Amygdala (tissue), 56 donors: ENCODE measurements at regions not wholly inside any gene's neighbourhood (a gene's known extent, or its start where the extent isn't known, plus 50 kb on each side); places are given as distances from the start of the nearest gene placed in this dataset.

ENCODE experiments used
- DNase-seq, 56 donors: peaks; one replicate each; lab custom pipeline; 2025; lab: John Stamatoyannopoulos, UW

DNA sequence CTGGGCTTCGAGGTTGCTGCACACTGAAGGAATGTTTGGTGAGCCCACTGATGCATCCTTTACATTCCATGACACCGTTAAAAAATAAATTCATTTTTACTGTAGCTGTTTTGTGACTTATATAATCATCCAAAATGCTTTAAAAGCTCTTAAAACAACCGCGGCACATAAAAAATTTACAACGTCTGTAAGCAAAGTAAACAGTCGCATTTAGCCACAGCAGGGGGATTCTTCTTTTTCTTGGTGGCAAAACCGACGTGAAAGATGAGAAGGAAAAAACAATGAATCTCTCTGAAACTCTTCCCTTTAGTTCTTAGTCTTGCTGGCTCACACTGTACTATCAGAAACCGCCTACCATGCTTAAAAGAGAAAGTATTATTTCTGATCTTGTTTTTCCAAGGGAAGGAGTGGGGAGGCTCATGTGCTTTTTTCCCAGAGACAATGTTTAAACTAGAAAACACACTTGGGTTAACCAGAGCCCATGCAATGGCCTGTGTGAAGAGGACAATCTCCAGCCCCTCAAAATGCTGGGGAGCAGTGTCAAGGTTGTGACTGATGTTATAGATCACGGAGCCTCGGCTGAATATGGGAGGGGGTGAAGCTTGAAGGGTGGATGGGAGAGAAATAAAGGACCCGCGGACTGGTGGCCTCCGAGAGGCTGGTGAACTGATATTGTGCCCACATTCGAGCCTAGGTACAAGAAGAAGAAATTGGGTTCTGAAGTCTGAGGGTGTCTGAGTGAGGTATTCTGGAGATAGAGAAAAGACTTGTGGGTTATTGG is 91.1 kb downstream of the IRF8 start:
- no peak for DNase-seq

GRCh38 chr16:85990861-85991301 is 91.9 kb downstream of the IRF8 start:
- DNase-seq: no peak

- no peak for DNase-seq
Measured at GRCh38 chr16:85991425-85991824, 92.5 kb downstream of the IRF8 start.

DNA sequence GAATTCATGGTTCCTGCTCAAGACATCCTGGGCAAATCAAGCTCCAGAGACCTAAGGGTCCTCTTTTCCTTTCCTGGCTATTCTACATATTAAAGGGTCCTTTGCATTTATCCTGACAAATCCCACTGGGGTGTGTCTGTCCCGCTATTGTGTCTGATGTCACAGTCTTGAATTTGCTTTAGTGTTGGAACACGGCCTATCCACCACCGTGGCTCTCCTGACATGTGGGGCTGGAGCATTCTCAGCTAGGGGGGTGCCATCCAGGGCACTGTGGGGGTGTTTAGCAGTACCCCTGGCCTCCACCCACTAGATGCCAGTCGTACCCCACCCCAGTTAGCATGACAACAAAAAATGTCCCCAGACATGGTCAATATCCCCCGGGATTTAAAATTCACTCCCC is 92.9 kb downstream of the IRF8 start:
- no peak for DNase-seq

DNA sequence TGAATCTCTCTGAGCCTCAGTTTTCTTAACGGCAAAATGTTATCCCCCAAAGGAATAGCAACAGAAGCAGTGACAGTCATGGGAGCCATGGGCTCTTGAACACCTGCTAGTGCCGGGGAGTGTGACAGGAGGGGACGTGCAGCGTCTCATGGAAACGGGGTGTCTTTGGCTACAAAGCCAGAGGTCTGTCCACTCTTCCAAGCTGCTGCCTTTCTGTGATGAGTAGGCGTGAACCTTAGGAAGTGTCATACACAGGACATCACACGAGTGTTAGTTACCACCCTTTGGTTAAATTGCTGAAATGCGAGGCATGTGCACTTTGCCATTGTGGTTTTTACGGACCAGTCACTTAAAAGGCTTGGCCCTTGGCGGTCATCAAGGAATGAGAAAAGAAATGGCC is 93.4 kb downstream of the IRF8 start:
- no peak for DNase-seq

- DNase-seq: no peak
Measured at GRCh38 chr16:85992779-85993178, 93.8 kb downstream of the IRF8 start.

DNA sequence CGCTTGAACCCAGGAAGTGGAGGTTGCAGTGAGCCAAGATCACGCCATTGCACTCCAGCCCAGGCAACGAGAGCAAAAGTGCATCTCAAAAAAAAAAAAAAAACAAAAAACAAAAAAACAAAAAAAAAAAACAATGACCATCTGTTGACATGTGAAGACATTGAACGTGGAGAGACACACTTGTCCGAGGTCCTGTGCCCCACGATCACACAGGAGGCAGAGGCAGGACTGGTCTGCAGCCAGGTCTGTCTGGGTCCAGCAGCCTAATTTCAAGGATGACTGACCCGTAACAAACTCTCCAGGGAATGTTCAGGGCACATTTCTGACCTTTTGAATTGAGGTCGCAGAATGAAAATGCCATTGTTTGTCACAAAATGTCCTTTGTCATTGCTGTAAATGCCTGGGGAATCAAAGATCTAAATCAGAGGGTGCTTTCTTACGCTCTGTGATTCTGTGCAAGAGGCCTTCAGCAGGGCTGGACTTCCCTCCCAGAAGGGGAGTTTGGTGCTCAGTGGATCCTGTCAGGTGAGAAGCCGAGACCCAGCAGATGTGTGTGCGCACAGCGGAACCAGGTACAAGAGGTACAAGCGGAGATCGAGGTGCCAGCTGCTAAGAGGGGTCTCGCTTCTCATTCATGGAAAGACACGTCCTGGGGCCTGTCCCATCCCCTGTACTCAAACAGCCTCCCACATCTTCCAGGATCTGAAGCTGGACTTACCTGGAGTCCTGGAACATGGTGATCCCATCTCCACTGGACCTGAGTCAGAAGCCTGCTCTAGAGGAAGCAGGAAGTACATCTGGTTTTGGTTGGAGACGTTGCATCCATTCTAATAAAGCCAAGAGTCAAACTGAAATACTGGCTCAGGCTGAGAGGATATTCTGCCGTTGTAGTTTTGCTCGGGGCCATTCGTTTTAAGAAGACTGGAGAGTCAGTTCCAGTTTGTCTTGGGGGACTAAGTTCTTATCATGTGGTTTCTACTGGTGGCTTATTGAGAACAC is 95.8 kb downstream of the IRF8 start:
- no peak for DNase-seq

DNA sequence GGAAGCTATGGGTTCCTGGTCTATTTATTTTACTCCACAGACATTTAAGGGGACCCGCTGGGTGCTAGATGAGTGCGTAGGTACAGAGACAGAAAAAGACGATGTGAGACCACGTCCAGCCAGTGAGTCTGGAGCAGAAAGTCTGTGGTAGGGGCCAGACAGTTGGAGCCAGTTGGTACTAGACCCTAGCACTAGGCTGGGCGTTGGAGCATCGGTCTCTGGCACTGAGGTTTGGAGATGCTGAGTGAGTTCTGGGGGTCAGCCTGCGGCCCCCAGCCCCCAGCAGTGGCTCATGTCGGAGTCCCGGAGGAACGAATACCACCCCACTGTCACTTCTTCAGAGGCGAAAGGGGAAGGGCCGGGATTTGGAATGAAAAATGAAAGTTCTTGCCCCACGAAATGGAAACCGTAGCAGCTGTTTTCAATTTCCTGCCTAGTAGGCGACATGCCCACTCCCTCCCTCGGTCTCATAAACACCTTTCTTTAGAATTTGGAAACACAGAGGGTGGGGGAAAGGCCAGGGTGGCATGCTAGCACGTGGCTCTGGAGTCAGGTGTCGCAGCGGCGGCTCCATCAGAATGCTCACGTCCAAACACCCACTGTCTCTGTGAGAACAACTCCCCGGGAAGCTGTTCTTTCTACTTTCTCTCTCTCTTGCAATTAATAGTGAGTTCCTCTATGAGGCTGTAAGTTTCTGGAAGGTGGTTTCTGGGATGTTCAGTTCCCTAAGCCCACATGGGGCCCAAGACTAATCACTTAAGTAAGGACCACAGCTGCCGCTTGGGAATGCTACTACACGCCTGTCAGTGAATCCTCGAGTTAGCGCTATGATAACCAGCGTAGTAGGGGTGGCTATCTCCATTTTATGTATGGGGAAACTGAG is 96.8 kb downstream of the IRF8 start:
- DNase-seq: no peak

DNA sequence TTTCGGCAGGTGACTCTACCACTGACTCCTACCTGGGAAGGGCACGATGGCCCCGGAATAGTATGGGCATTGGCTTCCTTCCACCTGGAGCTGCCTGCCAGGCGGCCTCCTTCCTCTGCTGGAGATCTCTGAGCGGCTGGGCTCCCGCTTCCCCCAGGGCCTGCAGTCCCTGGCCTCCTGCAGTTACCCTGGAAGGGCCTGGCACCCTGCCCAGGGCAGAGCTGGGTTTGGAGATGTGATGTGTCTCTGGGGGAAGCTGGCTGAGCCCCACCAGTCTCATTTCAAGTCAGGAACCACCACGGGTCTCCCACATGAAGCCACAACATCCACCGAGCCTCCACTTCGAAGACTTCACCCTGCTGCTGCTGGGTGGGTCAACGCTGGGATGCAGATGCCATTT is 97.9 kb downstream of the IRF8 start:
- DNase-seq: no peak

DNA sequence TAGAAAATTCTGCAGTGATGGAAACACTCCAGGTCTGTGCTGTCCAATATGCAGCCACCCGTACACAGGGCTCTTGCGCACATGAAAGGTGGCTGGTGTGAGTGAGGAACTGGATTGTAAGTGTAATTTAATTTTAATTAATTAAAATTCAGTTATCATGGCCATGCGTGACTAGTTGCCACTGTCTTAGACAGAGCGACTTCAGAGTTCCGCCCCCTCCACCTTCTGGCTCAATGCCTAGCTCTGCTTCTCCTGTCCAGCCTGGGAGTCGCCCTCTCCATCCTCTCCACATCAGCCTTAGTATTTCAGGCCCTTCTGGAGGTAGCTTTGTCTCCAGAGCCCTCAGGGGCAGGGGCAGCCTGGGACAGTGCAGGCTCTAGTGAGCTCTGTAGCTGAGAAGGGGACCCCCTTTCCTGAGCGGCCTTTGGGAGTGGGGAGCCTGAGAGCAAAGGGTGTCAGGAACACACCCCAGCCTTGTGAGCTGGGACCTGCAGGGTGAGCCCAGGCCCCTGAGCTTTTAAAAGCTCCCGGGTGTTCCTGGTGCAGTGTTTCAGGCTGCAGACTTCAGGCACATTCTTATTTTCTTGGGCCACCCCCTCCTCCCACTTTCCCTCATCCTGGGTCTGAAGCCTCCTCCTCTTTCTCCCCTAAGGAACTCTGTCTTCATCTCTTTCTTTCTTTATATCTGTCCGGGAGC is 99.4 kb downstream of the IRF8 start:
- DNase-seq: no peak

DNA sequence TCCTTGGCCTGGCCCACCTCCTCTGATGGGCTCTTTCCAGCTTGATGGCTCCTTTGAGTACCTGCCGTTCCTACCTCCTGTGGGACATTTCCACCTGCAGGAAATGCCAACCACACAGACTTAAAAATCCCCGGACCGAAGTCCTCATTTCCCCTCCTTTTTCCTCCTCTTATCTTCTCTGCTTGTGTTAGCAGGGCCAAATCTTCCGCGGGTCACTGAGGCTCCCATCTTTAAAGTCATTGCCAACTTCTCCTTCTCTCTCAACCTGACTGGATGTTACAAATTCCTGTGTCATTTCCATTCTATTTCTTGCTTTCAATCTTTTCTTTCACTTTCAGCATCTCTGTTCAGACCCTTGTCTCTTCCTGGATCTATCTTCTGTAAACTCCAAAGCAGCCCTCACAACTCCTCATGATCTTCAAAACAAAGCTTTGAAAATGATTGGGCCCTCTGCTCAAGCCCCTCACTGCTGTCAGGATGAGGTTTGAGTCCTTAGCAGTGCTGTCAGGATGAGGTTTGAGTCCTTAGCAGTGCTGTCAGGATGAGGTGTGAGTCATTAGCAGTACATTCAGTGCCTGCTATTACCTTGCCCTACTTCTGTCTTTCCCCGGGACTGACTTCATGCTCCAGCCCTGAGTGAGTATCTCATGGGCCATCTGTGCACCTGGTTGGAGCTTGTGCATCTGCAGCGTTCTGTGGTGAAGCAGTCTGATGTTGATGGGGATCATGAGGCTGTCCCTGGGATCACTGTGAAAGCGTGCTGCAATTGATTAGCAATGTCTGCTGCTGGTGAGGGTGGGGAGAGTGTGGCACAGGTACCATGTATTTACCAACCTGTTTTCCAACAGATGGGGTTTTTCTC is 100.1 kb downstream of the IRF8 start:
- no peak for DNase-seq

- no peak for DNase-seq
Measured at GRCh38 chr16:85999778-86000177, 100.8 kb downstream of the IRF8 start.

- no peak for DNase-seq
Measured at GRCh38 chr16:86002178-86002900, 103.4 kb downstream of the IRF8 start.

DNA sequence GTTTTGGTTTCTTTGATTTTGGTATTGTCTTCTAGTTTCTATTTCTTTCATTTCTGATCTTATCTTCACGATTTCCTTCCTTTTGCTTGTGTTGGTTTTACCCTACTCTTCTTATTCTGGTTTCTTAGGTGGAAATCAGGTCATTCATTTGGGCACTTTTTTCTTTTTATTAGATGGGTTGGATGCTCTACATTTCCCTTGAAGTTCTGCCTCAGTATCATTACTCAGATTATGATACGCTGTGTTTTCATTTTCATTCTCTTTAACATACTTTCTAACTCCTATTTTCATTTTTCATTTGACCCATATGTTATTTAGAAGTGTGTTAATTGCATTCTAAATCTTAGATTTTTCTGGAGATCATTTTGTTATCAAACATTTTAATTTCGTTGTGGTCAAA is 108.6 kb downstream of the IRF8 start:
- no peak for DNase-seq

DNA sequence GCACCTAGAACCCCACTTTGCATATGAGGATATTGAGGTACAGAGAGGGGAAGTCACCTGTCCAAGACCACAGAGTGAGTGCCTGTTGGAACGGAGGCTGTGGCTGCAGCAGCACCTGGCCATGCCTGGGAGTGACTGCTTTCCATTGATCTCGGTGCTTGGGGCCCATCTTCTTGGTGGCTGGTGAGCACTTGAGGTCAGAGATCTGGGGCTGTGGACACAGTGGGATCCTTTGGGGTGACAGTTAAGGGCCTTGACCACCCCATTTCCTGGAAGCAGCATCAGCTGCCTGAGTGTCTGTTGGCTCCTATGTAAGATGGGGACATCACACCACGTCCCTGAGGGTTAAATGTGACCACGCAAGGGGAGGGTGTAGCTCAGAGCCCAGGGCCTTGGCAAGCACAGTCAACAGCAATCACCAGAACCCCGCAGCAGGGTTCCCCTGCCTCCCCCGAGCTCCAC is 111.7 kb downstream of the IRF8 start:
- no peak for DNase-seq

DNA sequence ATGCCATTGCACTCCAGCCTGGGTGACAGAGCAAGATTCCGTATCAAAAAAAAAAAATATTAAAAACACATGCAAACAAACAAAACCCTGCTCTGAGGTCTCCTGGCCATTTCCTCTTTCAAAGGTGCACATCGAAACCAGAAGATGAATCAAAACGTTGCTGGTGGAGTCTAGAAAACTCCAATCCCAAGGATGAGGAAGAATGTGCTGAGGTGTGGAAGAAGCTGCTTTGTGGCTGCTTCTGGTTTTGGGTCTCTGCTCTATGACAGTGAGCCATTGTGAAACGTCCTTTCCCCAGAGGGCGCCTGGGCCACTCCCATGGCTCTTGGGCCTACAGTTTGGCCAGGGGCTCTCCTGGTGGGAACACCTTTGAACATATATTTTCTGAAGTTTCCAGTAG is 112.6 kb downstream of the IRF8 start:
- DNase-seq: no peak

- DNase-seq: no peak
Measured at GRCh38 chr16:86012221-86012620, 113.3 kb downstream of the IRF8 start.

- no peak for DNase-seq
Measured at GRCh38 chr16:86013867-86014266, 114.9 kb downstream of the IRF8 start.
